ENCODE measurements at regions not wholly inside any gene's neighbourhood (a gene's known extent, or its start where the extent isn't known, plus 50 kb on each side); places are given as distances from the start of the nearest gene placed in this dataset.

- ChIA-PET CTCF (no interaction called here), POLR2A (interaction anchor here (0.5 kb wide), 1 partner anchor 10 kb away, joined by 3 read pairs; no protein-coding TSS in a partner anchor)
- H3K27me3 ChIP-seq (replicated peaks in 2 of 5; ENCODE audit: control insufficient read depth in 4 of 5, insufficient read depth in 5 of 5, low read length in 4 of 5), result peaks cover 0 to 3% (median 0%) of the 10 kb centered on the region in 5 experiments
- no peak overlapping the region for H3K27ac ChIP-seq (ENCODE audit: insufficient read depth in 1 of 2, low read depth in 1 of 2, low read length in 2 of 2, poor library complexity in 1 of 2, severe bottlenecking in 2 of 2)
- DNase-seq, result peak in 1 of 3 donors; percentile 29
- no peak overlapping the region for H3K4me3 ChIP-seq (ENCODE audit: control insufficient read depth in 1 of 7, extremely low read depth in 1 of 7, insufficient read depth in 4 of 7, low read depth in 2 of 7, low read length in 6 of 7)
- H3K4me1 ChIP-seq (ENCODE audit: control extremely low read depth in 1 of 4, control insufficient read depth in 4 of 4, insufficient read depth in 4 of 4, low read length in 3 of 4), result peaks cover 0 to 7% (median 1%) of the 10 kb centered on the region in 4 experiments
- no peaks in the 10 kb centered on the region for H3K36me3 ChIP-seq (ENCODE audit: control insufficient read depth in 4 of 4, insufficient read depth in 4 of 4, low read length in 3 of 4)
- WGBS (ENCODE audit: insufficient coverage), result 10% methylated on average over 4 of the region's 4 CpGs
- H3K9me3 ChIP-seq (ENCODE audit: control extremely low read depth in 1 of 5, control insufficient read depth in 4 of 5, insufficient read depth in 2 of 5, low read depth in 1 of 5, low read length in 4 of 5), result no peaks in the 10 kb centered on the region
Observed at GRCh38 chr10:86599729-86600128, 54.6 kb upstream of the OPN4 start.

DNA sequence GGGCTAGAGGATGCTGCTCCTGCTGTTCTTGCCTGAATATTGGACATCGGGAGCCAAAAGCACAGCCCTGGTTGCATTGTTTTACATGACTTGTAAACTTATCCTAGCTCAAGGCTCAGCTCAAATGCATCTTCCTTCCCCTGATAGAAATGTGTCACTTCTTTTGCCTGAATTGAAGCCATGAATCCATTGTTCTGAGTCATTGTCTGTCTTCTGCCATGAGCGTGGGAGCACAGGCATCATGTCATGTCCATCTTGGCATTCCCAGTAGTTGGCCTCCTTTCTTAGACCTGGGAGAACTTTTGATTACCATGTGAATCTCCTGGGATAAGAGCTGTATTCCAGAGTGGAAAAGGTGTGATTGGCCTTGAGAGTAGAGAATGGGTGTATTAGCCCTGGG lies 54.1 kb upstream of the OPN4 start:
- Histone ChIP-seq H3K4me1 (ENCODE audit: control extremely low read depth in 1 of 4, control insufficient read depth in 4 of 4, insufficient read depth in 4 of 4, low read length in 3 of 4) (peaks cover 0 to 7% (median 1%) of the 10 kb centered on the region in 4 experiments), H3K9me3 (ENCODE audit: control extremely low read depth in 1 of 5, control insufficient read depth in 4 of 5, insufficient read depth in 2 of 5, low read depth in 1 of 5, low read length in 4 of 5) (peaks cover 0 to 2% (median 0%) of the 10 kb centered on the region in 5 experiments), H3K36me3 (ENCODE audit: control insufficient read depth in 4 of 4, insufficient read depth in 4 of 4, low read length in 3 of 4) (no peaks in the 10 kb centered on the region), H3K27me3 (replicated peaks in 2 of 5; ENCODE audit: control insufficient read depth in 4 of 5, insufficient read depth in 5 of 5, low read length in 4 of 5) (peaks cover 0 to 3% (median 0%) of the 10 kb centered on the region in 5 experiments), H3K4me3 (ENCODE audit: control insufficient read depth in 1 of 7, extremely low read depth in 1 of 7, insufficient read depth in 4 of 7, low read depth in 2 of 7, low read length in 6 of 7) (no peak overlapping the region), H3K27ac (ENCODE audit: insufficient read depth in 1 of 2, low read depth in 1 of 2, low read length in 2 of 2, poor library complexity in 1 of 2, severe bottlenecking in 2 of 2) (no peak overlapping the region)
- WGBS (ENCODE audit: insufficient coverage), result 100% methylated on average over 2 of the region's 2 CpGs
- ChIA-PET POLR2A (interaction anchor here (0.5 kb wide), 1 partner anchor 10 kb away, joined by 3 read pairs; no protein-coding TSS in a partner anchor), CTCF (no interaction called here)
- DNase-seq, result no peak

- H3K27me3 ChIP-seq (replicated peaks in 2 of 5; ENCODE audit: control insufficient read depth in 4 of 5, insufficient read depth in 5 of 5, low read length in 4 of 5), result no peaks in the 10 kb centered on the region
- H3K4me1 ChIP-seq (ENCODE audit: control extremely low read depth in 1 of 4, control insufficient read depth in 4 of 4, insufficient read depth in 4 of 4, low read length in 3 of 4), result peaks cover 0 to 7% (median 1%) of the 10 kb centered on the region in 4 experiments
- no peaks in the 10 kb centered on the region for H3K36me3 ChIP-seq (ENCODE audit: control insufficient read depth in 4 of 4, insufficient read depth in 4 of 4, low read length in 3 of 4)
- H3K4me3 ChIP-seq (ENCODE audit: control insufficient read depth in 1 of 7, extremely low read depth in 1 of 7, insufficient read depth in 4 of 7, low read depth in 2 of 7, low read length in 6 of 7), result no peak overlapping the region
- POLR2A ChIA-PET, result no interaction called here
- DNase-seq, result no peak
- peaks cover 0 to 5% (median 0%) of the 10 kb centered on the region in 5 experiments for H3K9me3 ChIP-seq (ENCODE audit: control extremely low read depth in 1 of 5, control insufficient read depth in 4 of 5, insufficient read depth in 2 of 5, low read depth in 1 of 5, low read length in 4 of 5)
- WGBS (ENCODE audit: insufficient coverage), result 100% methylated on average over 3 of the region's 3 CpGs
- CTCF ChIA-PET, result interaction anchor here (1.0 to 1.4 kb wide), 3 partner anchors 10 to 203 kb away, joined by 3 to 5 read pairs (median 3); no protein-coding TSS in a partner anchor
- H3K27ac ChIP-seq (ENCODE audit: insufficient read depth in 1 of 2, low read depth in 1 of 2, low read length in 2 of 2, poor library complexity in 1 of 2, severe bottlenecking in 2 of 2), result no peak overlapping the region
Observed at GRCh38 chr10:86601956-86602602, 52.3 kb upstream of the OPN4 start.

GRCh38 chr10:86603256-86603655 lies 51.1 kb upstream of the OPN4 start:
- DNase-seq, result no peak
- ChIA-PET CTCF (no interaction called here), POLR2A (interaction anchor here (0.5 kb wide), 1 partner anchor 22 kb away, joined by 3 read pairs; no protein-coding TSS in a partner anchor)
- Histone ChIP-seq H3K27me3 (replicated peaks in 2 of 5; ENCODE audit: control insufficient read depth in 4 of 5, insufficient read depth in 5 of 5, low read length in 4 of 5) (no peaks in the 10 kb centered on the region), H3K4me1 (ENCODE audit: control extremely low read depth in 1 of 4, control insufficient read depth in 4 of 4, insufficient read depth in 4 of 4, low read length in 3 of 4) (peaks cover 0 to 7% (median 1%) of the 10 kb centered on the region in 4 experiments), H3K4me3 (ENCODE audit: control insufficient read depth in 1 of 7, extremely low read depth in 1 of 7, insufficient read depth in 4 of 7, low read depth in 2 of 7, low read length in 6 of 7) (no peak overlapping the region), H3K27ac (ENCODE audit: insufficient read depth in 1 of 2, low read depth in 1 of 2, low read length in 2 of 2, poor library complexity in 1 of 2, severe bottlenecking in 2 of 2) (no peak overlapping the region), H3K36me3 (ENCODE audit: control insufficient read depth in 4 of 4, insufficient read depth in 4 of 4, low read length in 3 of 4) (no peaks in the 10 kb centered on the region), H3K9me3 (ENCODE audit: control extremely low read depth in 1 of 5, control insufficient read depth in 4 of 5, insufficient read depth in 2 of 5, low read depth in 1 of 5, low read length in 4 of 5) (peaks cover 0 to 16% (median 0%) of the 10 kb centered on the region in 5 experiments)
- WGBS (ENCODE audit: insufficient coverage), result 100% methylated on average over 3 of the region's 4 CpGs

Data from common myeloid progenitor, CD34-positive (primary cell).